H1 (cell line): ENCODE measurements at regions not wholly inside any gene's neighbourhood (a gene's known extent, or its start where the extent isn't known, plus 50 kb on each side); places are given as distances from the start of the nearest gene placed in this dataset.

ENCODE experiments used
- CTCF ChIA-PET: fragments of 300-600 bp; sonication (Branson Sonifier 250); formaldehyde crosslinking; loops from one replicate; lab custom pipeline; 2021; ENCODE audit not compliant: partially characterized antibody; lab: Charles Lee
- POLR2A ChIA-PET: fragments of 300-600 bp; sonication (Branson Sonifier 250); formaldehyde crosslinking; loops from one replicate; lab custom pipeline; 2021; ENCODE audit warnings: inconsistent platforms; ENCODE audit not compliant: partially characterized antibody; lab: Charles Lee
- DNase-seq, 2 experiments: peaks; one replicate each; pipeline versions ENCODE4 v3.0.0 to v3.0.0-alpha.2; 2010 to 2022; ENCODE audit warnings: low spot score in 2 of 2, low read depth in 1 of 2, mixed read lengths in 1 of 2
- FAIRE-seq: peaks from 2 replicates; lab custom pipeline; 2011; peaks lifted over from hg19 to GRCh38; lab: Jason Lieb, UNC
- H2AFZ ChIP-seq: 2 replicates; pipeline ENCODE4 v1.8.1; 2012; ENCODE audit warnings: low read length, inconsistent platforms
- H2AK5ac ChIP-seq: 2 replicates; pipeline ENCODE4 v1.6.1; 2013; ENCODE audit warnings: low read depth, low read length
- H2BK120ac ChIP-seq: replicated peaks from 2 replicates; pipeline ENCODE3; 2013; ENCODE audit warnings: low read depth, low read length, inconsistent platforms
- H2BK12ac ChIP-seq: 2 replicates; pipeline ENCODE4 v1.6.1; 2013; ENCODE audit warnings: low read depth, low read length
- H2BK15ac ChIP-seq: 2 replicates; pipeline ENCODE4 v1.6.1; 2013; ENCODE audit warnings: low read length
- H2BK20ac ChIP-seq: 2 replicates; pipeline ENCODE4 v1.6.1; 2013; ENCODE audit warnings: low read length
- H2BK5ac ChIP-seq: 2 replicates; pipeline ENCODE4 v1.6.1; 2013; ENCODE audit warnings: low read depth, low read length
- H3K14ac ChIP-seq: 2 replicates; pipeline ENCODE4 v1.6.1; 2013; ENCODE audit warnings: inconsistent platforms; ENCODE audit not compliant: insufficient read length
- H3K18ac ChIP-seq: 2 replicates; pipeline ENCODE4 v1.6.1; 2013; ENCODE audit warnings: low read length; ENCODE audit errors: extremely low read depth
- H3K23ac ChIP-seq: 2 replicates; pipeline ENCODE4 v1.6.1; 2013; ENCODE audit warnings: inconsistent platforms; ENCODE audit not compliant: insufficient read length
- H3K23me2 ChIP-seq: 2 replicates; pipeline ENCODE4 v1.6.1; 2013; ENCODE audit warnings: low read depth, low read length
- H3K27ac ChIP-seq: 2 replicates; pipeline ENCODE4 v1.6.1; 2011; ENCODE audit warnings: low read depth, low read length, inconsistent platforms
- H3K27me3 ChIP-seq, 4 experiments: replicated peaks in 1 of 4; 1 replicate in 1 of 4; 2 replicates in 3 of 4; pipeline versions ENCODE4 v1.6.1 to v1.8.1; 2011 to 2013; ENCODE audit warnings: low read length in 3 of 4, mild to moderate bottlenecking in 3 of 4, inconsistent platforms in 2 of 4, mixed read lengths in 2 of 4, moderate library complexity in 1 of 4; ENCODE audit not compliant: control insufficient read depth in 3 of 4, insufficient read depth in 3 of 4; ENCODE audit errors: extremely low read depth in 1 of 4
- H3K36me3 ChIP-seq, 4 experiments: 2 replicates each; pipeline versions ENCODE4 v1.6.1 to v1.8.1; 2011 to 2013; ENCODE audit warnings: mild to moderate bottlenecking in 4 of 4, low read length in 3 of 4, moderate library complexity in 2 of 4, control low read depth in 1 of 4, inconsistent platforms in 1 of 4; ENCODE audit not compliant: insufficient read depth in 4 of 4, control insufficient read depth in 2 of 4
- H3K4ac ChIP-seq: replicated peaks from 2 replicates; pipeline ENCODE3; 2013; ENCODE audit warnings: low read length, low read depth, mixed read lengths, inconsistent platforms; ENCODE audit not compliant: insufficient read length
- H3K4me1 ChIP-seq, 4 experiments: replicated peaks in 1 of 4; 1 replicate in 1 of 4; 2 replicates in 3 of 4; pipeline versions ENCODE4 v1.6.1 to v1.8.1; 2011 to 2013; ENCODE audit warnings: low read length in 3 of 4, inconsistent platforms in 2 of 4, mixed read lengths in 1 of 4; ENCODE audit not compliant: insufficient read depth in 4 of 4, control insufficient read depth in 3 of 4
- H3K4me2 ChIP-seq, 2 experiments: 2 replicates each; pipeline versions ENCODE4 v1.6.1 to v1.8.1; 2011 to 2013; ENCODE audit warnings: low read depth in 2 of 2, low read length in 2 of 2, control low read depth in 1 of 2, inconsistent platforms in 1 of 2, mild to moderate bottlenecking in 1 of 2; ENCODE audit not compliant: insufficient read depth in 1 of 2
- H3K4me3 ChIP-seq, 4 experiments: fragments of 200-600, 300-600 bp in 1 of 4; sonication (generic), shearing (Covaris generic), sonication (Bioruptor Twin) in 1 of 4; 2 replicates each; pipeline versions ENCODE4 v1.5.1 to v1.8.1; 2011 to 2016; ENCODE audit warnings: low read length in 4 of 4, low read depth in 3 of 4, control low read depth in 2 of 4, inconsistent platforms in 2 of 4, mild to moderate bottlenecking in 2 of 4, mixed read lengths in 1 of 4, moderate library complexity in 1 of 4; ENCODE audit not compliant: insufficient read depth in 2 of 4; ENCODE audit errors: extremely low read depth in 1 of 4
- H3K56ac ChIP-seq: replicated peaks from 2 replicates; pipeline ENCODE3; 2013; ENCODE audit warnings: low read depth, mild to moderate bottlenecking, mixed read lengths, low read length, inconsistent platforms; ENCODE audit not compliant: insufficient read length
- H3K79me1 ChIP-seq: 2 replicates; pipeline ENCODE4 v1.6.1; 2013; ENCODE audit warnings: low read depth, low read length, control low read depth
- H3K79me2 ChIP-seq, 2 experiments: 2 replicates each; pipeline versions ENCODE4 v1.6.1 to v1.8.1; 2012 to 2013; ENCODE audit warnings: low read length in 2 of 2, mild to moderate bottlenecking in 2 of 2, inconsistent platforms in 1 of 2; ENCODE audit not compliant: insufficient read depth in 2 of 2, control insufficient read depth in 1 of 2
- H3K9ac ChIP-seq, 4 experiments: replicated peaks in 1 of 4; 1 replicate in 1 of 4; 2 replicates in 3 of 4; pipeline versions ENCODE4 v1.6.1 to v1.8.1; 2011 to 2013; ENCODE audit warnings: low read depth in 3 of 4, low read length in 3 of 4, control low read depth in 2 of 4, mild to moderate bottlenecking in 2 of 4, moderate library complexity in 2 of 4, inconsistent platforms in 1 of 4; ENCODE audit errors: extremely low read depth in 1 of 4
- H3K9me3 ChIP-seq, 2 experiments: 2 replicates each; pipeline versions ENCODE4 v1.6.1 to v1.8.1; 2012 to 2013; ENCODE audit warnings: mild to moderate bottlenecking in 2 of 2, moderate library complexity in 2 of 2, control low read depth in 1 of 2, inconsistent platforms in 1 of 2, low read depth in 1 of 2, low read length in 1 of 2, mixed read lengths in 1 of 2; ENCODE audit not compliant: insufficient read depth in 2 of 2
- H4K20me1 ChIP-seq, 2 experiments: replicated peaks in 1 of 2; 2 replicates each; pipeline versions ENCODE3 to v1.8.1; 2011 to 2013; ENCODE audit warnings: inconsistent platforms in 2 of 2, low read length in 2 of 2, mild to moderate bottlenecking in 1 of 2; ENCODE audit not compliant: insufficient read depth in 2 of 2, control insufficient read depth in 1 of 2
- H4K5ac ChIP-seq: 2 replicates; pipeline ENCODE4 v1.6.1; 2013; ENCODE audit warnings: low read length, low read depth, mixed read lengths, inconsistent platforms; ENCODE audit not compliant: insufficient read length
- H4K8ac ChIP-seq: 2 replicates; pipeline ENCODE4 v1.8.0; 2013; ENCODE audit warnings: mild to moderate bottlenecking, moderate library complexity, low read length, inconsistent platforms; ENCODE audit not compliant: insufficient read depth; ENCODE audit errors: extremely low read depth
- H4K91ac ChIP-seq: replicated peaks from 2 replicates; pipeline ENCODE3; 2013; ENCODE audit warnings: low read length, mixed read lengths, inconsistent platforms; ENCODE audit not compliant: insufficient read length
- BRCA1 ChIP-seq: IDR thresholded peaks from 2 replicates; pipeline ENCODE4 v1.6.1; 2012; ENCODE audit warnings: low read depth, low read length, improper control_type of control experiment
- CBX5 ChIP-seq: fragments of 300-800, 300-1000 bp; sonication (generic); IDR thresholded peaks from 2 replicates; pipeline ENCODE4 v1.7.1; 2016; ENCODE audit warnings: antibody characterized with exemption, low read length, low read depth
- CEBPB ChIP-seq: IDR thresholded peaks from 2 replicates; pipeline ENCODE4 v1.6.1; 2012; ENCODE audit warnings: low read depth, low read length
- CHD2 ChIP-seq: IDR thresholded peaks from 2 replicates; pipeline ENCODE4 v1.6.1; 2012; ENCODE audit warnings: low read length, improper control_type of control experiment
- NRF1 ChIP-seq: IDR thresholded peaks from 2 replicates; pipeline ENCODE4 v1.6.1; 2011; ENCODE audit warnings: mild to moderate bottlenecking, low read depth, low read length, improper control_type of control experiment
- RFX5 ChIP-seq: IDR thresholded peaks from 2 replicates; pipeline ENCODE4 v1.6.1; 2011; ENCODE audit warnings: low read depth, low read length, improper control_type of control experiment, borderline replicate concordance
- SIN3A ChIP-seq, 2 experiments: IDR thresholded peaks in 1 of 2; conservative IDR thresholded peaks in 1 of 2; 2 replicates each; pipeline ENCODE4 v1.6.1; 2011 to 2012; ENCODE audit warnings: low read length in 2 of 2, improper control_type of control experiment in 1 of 2, low read depth in 1 of 2, mild to moderate bottlenecking in 1 of 2
- SRF ChIP-seq: IDR thresholded peaks from 2 replicates; pipeline ENCODE4 v1.6.1; 2011; ENCODE audit warnings: mild to moderate bottlenecking, low read depth, low read length, moderate library complexity
- ZNF274 ChIP-seq: IDR thresholded peaks from 2 replicates; pipeline ENCODE4 v1.7.0; 2012; ENCODE audit warnings: low read length, borderline replicate concordance; ENCODE audit errors: extremely low read depth
- WGBS, 2 experiments: shearing (Covaris generic) in 1 of 2; methylation state at CpG; one replicate each; pipeline versions ENCODE4 v1.1.6 to v1.1.7; 2013 to 2015; ENCODE audit warnings: low lambda C conversion rate in 2 of 2, mixed read lengths in 2 of 2, inconsistent platforms in 1 of 2, low coverage in 1 of 2, missing lambda C conversion rate in 1 of 2; ENCODE audit not compliant: insufficient replicate concordance in 2 of 2, insufficient coverage in 1 of 2, insufficient read length in 1 of 2; ENCODE audit errors: extremely low coverage in 1 of 2, missing lambda C conversion rate in 1 of 2; 5-methylcytosine and 5-hydroxymethylcytosine counted together

- Histone ChIP-seq H3K4ac (no peak overlapping the region), H3K27ac (no peak overlapping the region), H2AK5ac (no peak overlapping the region), H4K5ac (no peak overlapping the region), H3K36me3 (no peaks in the 10 kb centered on the region), H2BK5ac (no peak overlapping the region), H4K20me1 (no peaks in the 10 kb centered on the region), H3K56ac (no peak overlapping the region), H4K91ac (no peak overlapping the region), H2BK20ac (no peak overlapping the region), H3K79me1 (no peaks in the 10 kb centered on the region), H3K9ac (no peak overlapping the region), H3K23me2 (no peaks in the 10 kb centered on the region), H2BK15ac (no peak overlapping the region), H2BK120ac (no peak overlapping the region), H3K18ac (no peak overlapping the region), H3K23ac (no peak overlapping the region), H2AFZ (no peak overlapping the region), H2BK12ac (no peak overlapping the region), H3K14ac (no peak overlapping the region), H3K4me3 (no peak overlapping the region), H3K27me3 (no peaks in the 10 kb centered on the region), H4K8ac (no peak overlapping the region), H3K9me3 (no peaks in the 10 kb centered on the region), H3K79me2 (no peaks in the 10 kb centered on the region), H3K4me1 (no peaks in the 10 kb centered on the region), H3K4me2 (no peak overlapping the region)
- ChIA-PET POLR2A (no interaction called here), CTCF (interaction anchor here (1.0 to 1.3 kb wide), 2 partner anchors 340 to 383 kb away, joined by 3 to 5 read pairs; no protein-coding TSS in a partner anchor)
- 90% methylated on average over 3 of the region's 3 CpGs; no CpG with 5 or more reads in 1 of the 2 experiments for WGBS, 2 experiments
- DNase-seq (no peak), FAIRE-seq (no peak)
- TF ChIP-seq SIN3A (conservative IDR thresholded peaks at IDR 0.05 in 1 of 2, IDR thresholded peaks at IDR 0.05 in 1 of 2; ENCODE audit: low read depth in 1 of 2, low read length in 2 of 2) (no peak), CBX5 (no peak), BRCA1 (no peak), RFX5 (no peak), CEBPB (no peak), NRF1 (no peak), SRF (no peak), ZNF274 (no peak), CHD2 (no peak)
These were observed 122.0 kb upstream of the NRSN1 start for GRCh38 chr6:24004062-24004461.
